ENCODE measurements at regions not wholly inside any gene's neighbourhood (a gene's known extent, or its start where the extent isn't known, plus 50 kb on each side); places are given as distances from the start of the nearest gene placed in this dataset.

DNA sequence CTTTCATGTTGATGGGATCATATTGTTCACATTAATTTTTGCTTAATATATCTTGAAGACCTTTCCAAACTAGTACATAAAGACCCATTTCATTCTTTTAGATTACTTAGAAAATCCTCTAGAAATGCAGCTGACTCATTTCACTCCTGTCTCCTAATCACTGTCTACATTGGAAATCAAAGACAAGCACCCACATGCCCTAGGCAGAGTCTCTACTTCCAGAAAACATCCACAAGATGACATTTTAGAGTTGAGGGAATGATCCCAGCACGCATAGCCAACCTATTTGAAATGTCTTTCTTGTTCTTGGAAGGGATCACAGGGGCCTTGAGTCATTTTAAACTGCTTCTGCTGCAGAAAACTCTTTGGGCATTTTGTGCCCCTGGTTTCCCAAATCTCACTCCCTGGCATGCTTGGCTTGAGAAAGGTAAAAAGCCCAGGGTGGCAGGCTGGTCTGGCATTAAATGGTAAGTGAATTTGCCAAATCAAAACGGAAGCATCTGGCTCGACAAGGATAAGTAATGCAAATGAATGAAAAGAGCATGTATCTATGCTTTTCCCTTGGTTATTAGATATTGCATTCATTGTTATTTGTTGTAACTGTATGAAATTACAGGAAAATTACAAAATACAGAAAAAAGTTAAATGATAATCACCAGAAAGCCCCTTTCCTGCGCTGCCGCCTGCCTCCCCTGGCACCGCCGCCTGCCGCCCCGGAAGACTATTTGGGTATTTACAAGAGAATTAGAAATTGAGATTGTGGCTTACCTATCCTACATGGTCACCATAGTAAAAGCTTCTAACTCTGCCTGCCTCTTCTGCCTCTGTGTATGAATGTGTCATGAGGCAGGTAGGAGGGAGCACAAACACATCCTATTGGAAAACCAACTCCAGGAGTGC lies 225.3 kb downstream of the PTEN start:
- TF ChIP-seq CTCF (IDR thresholded peaks at IDR 0.05) (no peak), EZH2 (IDR thresholded peaks at IDR 0.05) (no peak), EZH2phosphoT487 (IDR thresholded peaks at IDR 0.05) (no peak)

Data from neural progenitor cell (in vitro differentiated cells).